WERI-Rb-1 (cell line): ENCODE measurements at regions not wholly inside any gene's neighbourhood (a gene's known extent, or its start where the extent isn't known, plus 50 kb on each side); places are given as distances from the start of the nearest gene placed in this dataset.
"Not testable (repeated sequence)": the region's sequence is repeated elsewhere in the genome, so short reads cannot be mapped to it uniquely, and the experiment has no call there.

Source experiments
- DNase-seq: peaks from one replicate; pipeline ENCODE4 v3.0.0-alpha.2; 2020
- H3K27ac ChIP-seq: fragments of 250-450 bp; sonication (Bioruptor Pico); 2 replicates; pipeline ENCODE4 v1.5.1; 2020; ENCODE audit warnings: mild to moderate bottlenecking, moderate library complexity
- H3K27me3 ChIP-seq: fragments of 250-450 bp; sonication (Bioruptor Pico); 2 replicates; pipeline ENCODE4 v1.5.1; 2021; ENCODE audit warnings: mild to moderate bottlenecking, low read depth, moderate library complexity; ENCODE audit not compliant: insufficient read depth, severe bottlenecking
- H3K36me3 ChIP-seq: fragments of 250-450 bp; sonication (Bioruptor Pico); 2 replicates; pipeline ENCODE4 v1.5.1; 2020; ENCODE audit warnings: mild to moderate bottlenecking, moderate library complexity
- H3K4me3 ChIP-seq: 2 replicates; pipeline ENCODE4 v1.5.1; 2011; ENCODE audit warnings: low read depth, mild to moderate bottlenecking, control low read depth, low read length
- H3K9me3 ChIP-seq: fragments of 250-450 bp; sonication (Bioruptor Pico); 2 replicates; pipeline ENCODE4 v1.5.1; 2021; ENCODE audit warnings: mild to moderate bottlenecking, moderate library complexity; ENCODE audit not compliant: severe bottlenecking
- CTCF ChIP-seq: IDR thresholded peaks from 2 replicates; pipeline ENCODE4 v1.5.1; 2011; ENCODE audit warnings: low read depth, mild to moderate bottlenecking, control low read depth, inconsistent platforms, low read length

- Histone ChIP-seq H3K27ac (no peak overlapping the region), H3K9me3 (peaks cover 8% of the 10 kb centered on the region), H3K36me3 (no peaks in the 10 kb centered on the region), H3K4me3 (no peak overlapping the region), H3K27me3 (no peaks in the 10 kb centered on the region)
- TF ChIP-seq CTCF: no peak
- no peak for DNase-seq
Measured at GRCh38 chr17:83162035-83162745, 82.8 kb downstream of the METRNL start.

- no peaks in the 10 kb centered on the region for H3K36me3 ChIP-seq
- TF ChIP-seq CTCF: no peak
- H3K4me3 ChIP-seq: no peak overlapping the region
- no peaks in the 10 kb centered on the region for H3K27me3 ChIP-seq
- no peak overlapping the region for H3K27ac ChIP-seq
- DNase-seq: no peak
- peaks cover 11% of the 10 kb centered on the region for H3K9me3 ChIP-seq
Measured at GRCh38 chr17:83164490-83164889, 85.1 kb downstream of the METRNL start.

GRCh38 chr17:83170571-83171260 is 91.3 kb downstream of the METRNL start:
- Histone ChIP-seq H3K9me3 (peaks cover 8% of the 10 kb centered on the region), H3K4me3 (no peak overlapping the region), H3K36me3 (no peaks in the 10 kb centered on the region), H3K27ac (no peak overlapping the region), H3K27me3 (no peaks in the 10 kb centered on the region)
- DNase-seq: peak; percentile 11
- no peak for TF ChIP-seq CTCF

GRCh38 chr17:83171661-83172060 is 92.3 kb downstream of the METRNL start:
- no peak for TF ChIP-seq CTCF
- DNase-seq: peak; percentile 79
- no peaks in the 10 kb centered on the region for H3K27me3 ChIP-seq

GRCh38 chr17:83172099-83172498 is 92.7 kb downstream of the METRNL start:
- H3K27me3 ChIP-seq, H3K27ac ChIP-seq, H3K36me3 ChIP-seq, H3K4me3 ChIP-seq, H3K9me3 ChIP-seq: not testable (repeated sequence)
- DNase-seq: peak; percentile 4

More at GRCh38 chr17:83171661-83172060, 92.3 kb downstream of the METRNL start:
- Histone ChIP-seq H3K27ac (peak overlapping the region; percentile 0; the same call in 1 of the 2 replicates), H3K9me3 (peaks cover 7% of the 10 kb centered on the region), H3K4me3 (no peak overlapping the region), H3K36me3 (no peaks in the 10 kb centered on the region)

GRCh38 chr17:83172646-83173045 is 93.2 kb downstream of the METRNL start:
- not testable (repeated sequence) for H3K36me3 ChIP-seq, H3K4me3 ChIP-seq, H3K27me3 ChIP-seq, DNase-seq, H3K9me3 ChIP-seq, H3K27ac ChIP-seq

GRCh38 chr17:83173180-83173913 is 93.9 kb downstream of the METRNL start:
- H3K27me3 ChIP-seq, H3K27ac ChIP-seq, H3K9me3 ChIP-seq, H3K4me3 ChIP-seq, H3K36me3 ChIP-seq: not testable (repeated sequence)
- DNase-seq: peak; percentile 6
